GM18498 (cell line): ENCODE measurements at regions not wholly inside any gene's neighbourhood (a gene's known extent, or its start where the extent isn't known, plus 50 kb on each side); places are given as distances from the start of the nearest gene placed in this dataset.

Experiments used
- ATAC-seq: cut with Tn5 transposase; IDR thresholded peaks from one replicate; pipeline ENCODE4 v1.9.1; 2021; ENCODE audit warnings: mild to moderate bottlenecking, moderate library complexity; ENCODE audit not compliant: unreplicated experiment

- ATAC-seq = no peak
Measured at GRCh38 chr3:101091489-101091888, 98.3 kb upstream of the ABI3BP start.

DNA sequence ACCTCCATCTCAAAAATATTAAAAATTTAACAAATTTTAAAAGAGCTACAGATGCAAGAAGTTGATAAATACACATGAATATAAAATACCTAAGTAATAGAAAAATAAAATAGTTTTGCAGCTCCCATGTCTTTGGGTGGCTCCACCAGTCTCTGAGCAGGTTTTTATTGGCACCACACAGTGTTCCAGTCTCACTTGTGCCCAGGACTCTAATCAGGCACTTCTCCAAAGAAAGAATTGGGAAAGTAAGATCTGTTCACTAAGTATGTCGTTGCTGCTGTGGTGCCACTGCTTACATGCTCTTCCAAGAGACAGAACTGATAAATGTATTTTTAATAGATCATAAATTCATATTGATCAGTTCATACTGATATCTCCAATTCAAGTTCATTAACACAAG lies 92.5 kb upstream of the ABI3BP start:
- ATAC-seq = no peak

DNA sequence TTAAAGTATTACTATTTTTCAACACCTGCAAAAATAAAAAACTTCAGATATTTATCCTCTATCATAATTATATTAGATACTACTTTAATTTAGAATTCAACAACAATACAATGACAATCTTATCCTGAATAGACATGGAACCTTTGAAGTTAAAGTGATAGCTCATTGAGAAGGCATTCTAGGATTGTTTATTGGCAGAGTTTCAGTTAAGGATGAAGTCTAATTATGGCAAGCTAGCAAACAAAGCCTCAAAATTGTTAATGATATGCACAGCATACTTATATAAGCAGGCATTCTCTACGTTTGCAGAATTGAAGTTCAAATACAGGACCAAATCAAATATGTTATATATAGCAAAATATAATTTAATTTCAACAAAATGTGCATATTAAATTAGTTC lies 91.2 kb upstream of the ABI3BP start:
- ATAC-seq = no peak

DNA sequence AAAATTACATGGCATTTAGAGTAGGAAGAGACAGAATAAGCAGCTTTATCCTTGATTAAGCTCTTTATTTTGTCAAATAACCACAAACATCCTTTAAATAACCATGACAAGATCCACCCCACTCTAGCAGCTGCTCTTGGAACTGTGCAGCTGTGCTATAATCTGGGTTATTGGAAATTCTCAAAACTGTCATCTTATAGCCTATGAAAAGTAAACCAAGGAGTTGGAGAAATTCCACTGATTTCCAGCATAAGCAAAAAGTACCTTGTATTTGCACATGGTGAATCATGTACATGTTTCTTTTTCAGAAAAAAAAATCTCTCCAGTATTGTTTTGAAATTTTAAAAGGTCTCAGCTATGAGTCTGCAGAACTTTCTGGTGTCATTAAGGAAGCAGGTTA lies 88.8 kb upstream of the ABI3BP start:
- no peak for ATAC-seq

- no peak for ATAC-seq
Measured at GRCh38 chr3:101081446-101081845, 88.2 kb upstream of the ABI3BP start.

GRCh38 chr3:101077361-101078011 lies 84.3 kb upstream of the ABI3BP start:
- no peak for ATAC-seq

DNA sequence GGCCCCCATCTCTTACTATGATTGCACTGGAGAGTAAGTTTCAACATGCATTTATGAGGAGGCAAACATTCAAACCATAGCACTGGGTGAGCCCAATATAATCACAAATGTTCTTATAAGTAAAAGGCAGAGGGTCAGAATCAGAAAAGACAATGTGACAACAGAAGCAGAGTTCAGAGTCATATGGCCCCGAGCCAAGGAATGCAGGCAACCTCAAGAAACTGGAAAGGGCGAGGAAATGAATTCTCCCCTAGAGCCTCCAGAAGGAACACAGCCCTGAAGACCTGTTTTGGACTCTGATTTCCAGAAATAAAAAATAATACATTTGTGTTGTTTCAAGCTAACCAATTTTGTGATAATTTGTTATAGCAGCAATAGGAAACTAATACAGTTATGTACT lies 81.3 kb upstream of the ABI3BP start:
- ATAC-seq = no peak

- ATAC-seq = no peak
Measured at GRCh38 chr3:101072300-101072699, 79.1 kb upstream of the ABI3BP start.

DNA sequence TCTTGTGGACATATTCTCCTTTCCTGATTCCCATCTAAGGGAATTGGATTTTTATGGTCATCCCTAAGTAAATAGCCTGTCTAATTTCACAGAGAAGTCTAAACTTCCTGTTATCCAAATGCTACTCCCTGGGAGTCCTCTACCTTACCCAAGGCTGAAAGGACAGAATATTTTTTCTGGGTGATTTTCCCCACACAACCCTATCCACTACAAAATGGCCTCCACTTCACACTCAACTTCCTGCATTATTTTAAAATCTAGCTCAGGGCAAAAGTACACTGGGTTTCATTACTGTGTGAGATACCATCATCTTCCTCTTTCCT lies 77.5 kb upstream of the ABI3BP start:
- ATAC-seq = no peak

DNA sequence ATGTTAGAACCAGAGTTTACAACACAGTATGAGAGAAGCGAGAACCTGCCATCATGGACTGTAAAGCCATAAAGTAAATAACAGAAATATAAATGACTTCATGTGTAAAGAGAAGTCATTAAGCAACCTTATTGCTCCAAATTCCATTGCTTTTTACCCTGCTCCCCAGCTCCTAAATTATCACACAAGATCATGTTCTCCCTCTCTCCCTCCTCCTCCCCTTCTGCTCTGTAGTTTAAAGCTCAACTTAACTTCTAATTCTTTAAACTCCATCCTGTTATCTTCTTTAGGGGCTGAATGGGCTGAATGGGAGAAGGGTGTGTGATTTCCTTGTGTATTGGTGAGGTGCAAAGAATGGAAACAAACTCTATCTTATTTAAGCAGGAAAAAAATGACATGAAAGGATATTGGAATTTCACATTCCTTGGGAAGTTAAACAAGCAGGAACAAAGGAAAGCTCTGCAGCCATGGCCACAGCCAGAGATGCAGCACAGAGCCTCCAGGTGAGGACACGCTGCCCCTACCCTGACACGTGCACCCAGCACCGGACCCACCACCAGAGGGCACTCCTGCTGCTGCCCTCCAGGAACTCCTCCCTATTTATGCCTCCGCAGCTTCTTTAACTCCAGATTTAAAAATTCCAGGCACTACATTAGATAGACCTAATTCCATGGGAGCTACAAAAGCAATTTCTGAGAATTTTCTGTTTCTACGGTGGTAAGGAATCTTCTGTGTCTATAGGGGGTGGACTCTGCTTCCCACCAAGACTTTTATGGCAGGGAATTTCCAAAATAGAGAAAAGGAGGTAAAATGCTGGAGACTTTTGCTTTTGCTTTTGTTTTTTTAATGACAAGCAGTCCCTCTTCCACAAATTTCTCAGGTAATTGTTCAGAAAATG lies 76.9 kb upstream of the ABI3BP start:
- ATAC-seq = peak; percentile 64

DNA sequence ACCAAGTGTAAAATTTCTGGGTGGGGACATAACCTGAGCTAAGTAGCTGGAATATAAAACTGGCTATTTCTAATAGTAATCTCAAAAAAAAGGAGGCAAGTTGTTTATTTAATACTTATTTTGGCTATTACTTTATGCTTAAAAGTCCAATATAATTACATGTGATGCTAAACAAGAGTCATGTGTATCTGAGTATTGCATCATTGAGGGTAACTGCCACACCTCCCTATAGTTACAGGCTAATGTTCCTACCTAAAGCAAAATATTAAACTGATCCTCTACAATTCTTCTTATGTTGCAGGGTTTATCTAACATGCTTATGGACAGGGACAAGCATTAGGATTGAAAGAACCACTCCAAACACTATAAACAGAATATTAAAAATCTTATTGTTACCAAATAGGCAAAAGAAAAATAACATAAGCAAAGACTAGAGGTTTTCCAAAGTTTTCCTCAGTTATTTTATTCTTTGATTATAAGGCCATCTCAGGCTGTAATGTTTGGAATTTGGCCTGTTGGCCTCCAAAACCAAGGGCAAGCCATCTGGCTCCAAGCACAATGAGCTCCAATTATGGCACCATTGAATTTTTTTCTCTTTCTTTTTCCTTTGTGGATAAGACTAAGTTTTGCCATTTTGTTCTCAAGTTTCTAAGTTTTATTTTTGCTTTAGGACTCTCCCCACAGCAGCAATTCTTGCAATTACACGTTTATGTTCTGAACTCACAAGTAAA lies 75.8 kb upstream of the ABI3BP start:
- no peak for ATAC-seq

GRCh38 chr3:101066711-101067129 lies 73.5 kb upstream of the ABI3BP start:
- ATAC-seq = no peak

- ATAC-seq = no peak
Measured at GRCh38 chr3:101065962-101066361, 72.7 kb upstream of the ABI3BP start.

- no peak for ATAC-seq
Measured at GRCh38 chr3:101063401-101063800, 70.2 kb upstream of the ABI3BP start.

- ATAC-seq = no peak
Measured at GRCh38 chr3:101061312-101061711, 68.1 kb upstream of the ABI3BP start.

- ATAC-seq = no peak
Measured at GRCh38 chr3:101050866-101051265, 57.6 kb upstream of the ABI3BP start.

- no peak for ATAC-seq
Measured at GRCh38 chr3:101050046-101050445, 56.8 kb upstream of the ABI3BP start.

DNA sequence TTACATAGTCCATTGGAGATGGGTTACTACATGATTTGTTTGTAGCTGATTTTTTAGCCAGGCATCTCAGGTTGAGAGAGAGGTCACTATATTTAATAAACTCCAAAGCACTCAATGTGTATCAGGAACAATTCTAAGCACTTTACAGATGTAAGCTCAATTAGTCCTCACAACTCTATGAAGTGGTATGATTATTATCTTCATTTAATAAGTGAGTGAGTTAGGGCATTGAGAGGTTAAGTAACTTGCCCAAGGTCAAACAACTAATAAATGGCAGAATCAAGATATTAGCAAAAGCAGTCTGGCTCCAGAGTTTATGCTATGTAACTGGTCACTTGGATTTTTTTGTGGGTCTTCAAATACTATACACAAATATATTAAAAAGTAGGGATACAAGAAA lies 56.3 kb upstream of the ABI3BP start:
- ATAC-seq = no peak

DNA sequence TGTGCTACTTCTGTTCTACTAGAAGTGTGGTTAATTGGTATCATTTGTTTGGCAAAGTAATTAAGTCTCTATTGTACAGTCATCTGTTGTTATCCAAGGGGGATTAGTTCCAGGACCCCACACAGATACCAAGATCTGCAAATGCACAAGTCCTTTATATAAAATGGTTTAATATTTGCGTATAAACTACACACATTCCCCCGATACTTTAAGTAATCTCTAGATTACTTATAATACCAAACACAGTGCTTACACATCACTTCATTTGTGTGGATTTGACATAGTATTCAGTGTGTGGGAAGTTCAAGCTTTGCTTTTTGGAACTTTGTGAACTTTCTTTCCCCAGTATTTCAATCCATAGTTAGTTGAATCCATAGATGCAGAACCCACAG lies 50.5 kb upstream of the ABI3BP start:
- ATAC-seq = no peak

GRCh38 chr3:101042996-101043686 lies 49.9 kb upstream of the ABI3BP start:
- ATAC-seq = no peak
